Effector memory CD8-positive, alpha-beta T cell (primary cell): ENCODE measurements at regions not wholly inside any gene's neighbourhood (a gene's known extent, or its start where the extent isn't known, plus 50 kb on each side); places are given as distances from the start of the nearest gene placed in this dataset.
A peak's percentile ranks its signal among the peaks of the same experiment; 100 is the strongest.

Experiments
- ATAC-seq: fragments of 150-1000 bp; cut with Tn5 transposase; replicated peaks from 2 replicates; pipeline ENCODE4 v1.10.0; 2021; ENCODE audit warnings: mild to moderate bottlenecking, moderate library complexity
- DNase-seq, 3 experiments: peaks; one replicate each; pipeline ENCODE4 v3.0.0; 2021
- H3K27ac Mint-ChIP-seq, 2 donors: one replicate each; pipeline ENCODE4 v1.8.0; 2022; ENCODE audit warnings: mild to moderate bottlenecking in 2 of 2, mixed read lengths in 2 of 2, moderate library complexity in 2 of 2
- H3K27me3 Mint-ChIP-seq, 2 donors: one replicate each; pipeline ENCODE4 v1.8.0; 2022; ENCODE audit warnings: mixed read lengths in 2 of 2
- H3K36me3 Mint-ChIP-seq: one replicate; pipeline ENCODE4 v1.8.0; 2022; ENCODE audit warnings: mild to moderate bottlenecking, moderate library complexity, mixed read lengths; ENCODE audit not compliant: insufficient read depth
- H3K4me1 Mint-ChIP-seq, 2 donors: one replicate each; pipeline ENCODE4 v1.8.0; 2022; ENCODE audit warnings: low read depth in 2 of 2, mixed read lengths in 2 of 2
- H3K4me3 Mint-ChIP-seq, 2 donors: one replicate each; pipeline ENCODE4 v1.8.0; 2022; ENCODE audit warnings: mild to moderate bottlenecking in 2 of 2, mixed read lengths in 2 of 2, moderate library complexity in 2 of 2
- H3K9me3 Mint-ChIP-seq, 2 donors: one replicate each; pipeline ENCODE4 v1.8.0; 2022; ENCODE audit warnings: mixed read lengths in 2 of 2

DNA sequence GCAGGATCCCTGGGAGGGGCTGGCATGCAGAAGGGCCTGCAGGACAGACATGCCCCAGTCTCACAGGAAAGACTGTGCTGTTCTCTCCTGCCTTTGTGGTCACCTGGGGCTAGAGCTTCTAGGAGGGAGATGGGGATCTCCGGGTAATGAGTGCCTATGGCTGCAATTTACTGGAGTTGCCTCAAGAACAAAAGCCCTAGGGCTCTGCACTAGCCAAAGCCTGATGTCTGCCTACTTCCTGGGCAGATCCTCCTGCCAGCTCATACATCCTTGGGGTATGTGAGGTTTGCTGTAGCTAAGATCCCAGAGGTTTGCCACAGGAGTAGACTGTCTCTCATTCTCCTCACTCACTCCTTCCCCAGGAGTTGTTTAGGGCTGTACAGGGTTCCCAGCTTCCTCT, 106.9 kb upstream of the PPFIA2 start:
- no peak for ATAC-seq
- no peaks in the 10 kb centered on the region for H3K4me1 Mint-ChIP-seq
- no peak overlapping the region for H3K4me3 Mint-ChIP-seq
- H3K9me3 Mint-ChIP-seq, result peaks cover 0 to 2% of the 10 kb centered on the region in 2 donors
- H3K27ac Mint-ChIP-seq, result no peak overlapping the region
- DNase-seq, result no peak
- H3K36me3 Mint-ChIP-seq, result no peaks in the 10 kb centered on the region
- H3K27me3 Mint-ChIP-seq, result no peaks in the 10 kb centered on the region

DNA sequence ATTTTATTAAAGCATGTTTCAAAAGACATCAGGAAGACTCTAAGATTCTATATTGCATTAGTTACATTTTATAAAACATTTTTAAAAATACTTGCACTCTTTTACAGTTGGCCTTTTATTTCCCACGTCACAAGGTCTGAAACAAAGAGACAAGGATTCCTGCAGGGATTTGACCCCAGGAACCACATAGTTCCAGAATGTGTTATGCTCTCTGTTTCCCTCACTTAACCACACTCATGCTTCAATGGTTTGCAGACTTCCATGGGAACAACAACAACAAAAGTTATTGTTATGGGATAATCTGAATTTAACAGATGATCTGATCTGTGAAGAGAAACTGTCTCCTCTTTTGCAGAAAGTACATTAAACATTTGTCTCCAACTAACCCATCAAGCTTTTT, 104.3 kb upstream of the PPFIA2 start:
- Mint-ChIP-seq H3K36me3 (no peaks in the 10 kb centered on the region), H3K4me3 (no peak overlapping the region), H3K27ac (no peak overlapping the region), H3K9me3 (peaks cover 0 to 2% of the 10 kb centered on the region in 2 donors), H3K27me3 (no peaks in the 10 kb centered on the region), H3K4me1 (no peaks in the 10 kb centered on the region)
- ATAC-seq (no peak), DNase-seq (no peak)

DNA sequence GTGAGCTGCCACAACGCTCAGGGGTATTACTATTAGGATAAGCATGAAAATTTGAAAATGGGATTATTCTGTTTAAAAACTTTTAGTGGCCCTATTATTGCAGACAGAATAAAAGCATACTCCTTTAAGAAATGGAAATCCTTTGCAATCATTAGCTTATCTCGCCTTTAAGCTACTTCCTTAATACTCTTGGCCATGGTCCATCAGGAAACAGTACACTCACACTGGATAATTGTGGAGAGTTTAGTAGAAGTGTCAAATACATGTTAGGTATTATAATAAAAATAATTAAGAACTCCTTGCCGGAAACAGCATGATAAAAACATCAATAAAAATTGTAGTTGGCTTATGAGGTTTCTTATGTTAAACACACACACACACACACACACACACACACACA, 100.4 kb upstream of the PPFIA2 start:
- Mint-ChIP-seq H3K4me3 (no peak overlapping the region), H3K27me3 (no peaks in the 10 kb centered on the region), H3K9me3 (no peaks in the 10 kb centered on the region), H3K4me1 (no peaks in the 10 kb centered on the region), H3K36me3 (no peaks in the 10 kb centered on the region), H3K27ac (no peak overlapping the region)
- no peak for ATAC-seq
- DNase-seq, result no peak

DNA sequence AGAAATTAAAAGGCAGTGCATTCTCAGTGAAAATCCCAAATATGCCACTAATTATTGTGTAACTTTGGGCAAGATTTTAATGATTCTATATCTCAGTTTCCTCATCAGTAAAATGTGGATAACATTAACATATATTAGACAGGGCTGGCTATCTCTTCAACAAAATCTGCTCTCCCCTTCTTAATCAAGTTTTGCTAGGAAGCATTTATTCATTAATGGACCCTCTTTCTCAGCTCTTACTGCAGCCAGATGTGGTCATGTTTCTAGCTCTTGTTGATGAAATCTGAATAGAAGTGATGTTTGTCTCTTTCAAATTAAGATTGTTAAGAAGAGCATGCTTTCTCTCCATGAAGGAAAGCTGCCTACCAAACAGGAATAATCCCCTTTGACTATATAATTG, 84.4 kb upstream of the PPFIA2 start:
- DNase-seq (no peak), ATAC-seq (no peak)
- Mint-ChIP-seq H3K27ac (no peak overlapping the region), H3K36me3 (no peaks in the 10 kb centered on the region), H3K9me3 (no peaks in the 10 kb centered on the region), H3K4me1 (no peaks in the 10 kb centered on the region), H3K4me3 (no peak overlapping the region), H3K27me3 (no peaks in the 10 kb centered on the region)

DNA sequence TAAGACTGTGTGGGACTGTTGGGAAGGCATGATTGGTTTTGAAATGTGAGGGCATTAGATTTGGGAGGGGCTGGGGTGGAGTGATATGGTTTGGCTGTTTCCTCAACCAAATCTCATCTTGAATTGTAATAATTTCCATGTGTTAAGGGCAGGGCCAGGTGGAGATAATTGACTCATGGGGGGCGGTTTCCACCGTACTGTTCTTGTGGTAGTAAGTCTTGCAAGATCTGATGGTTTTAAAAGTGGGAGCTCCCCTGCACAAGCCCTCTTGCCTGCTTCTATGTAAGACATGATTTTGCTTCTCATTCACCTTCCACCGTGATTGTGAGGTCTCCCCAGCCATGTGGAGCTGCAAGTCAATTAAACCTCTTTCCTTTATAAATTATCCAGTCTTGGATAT, 76.6 kb upstream of the PPFIA2 start:
- Mint-ChIP-seq H3K9me3 (peaks cover 0 to 6% of the 10 kb centered on the region in 2 donors), H3K4me3 (no peak overlapping the region), H3K4me1 (no peaks in the 10 kb centered on the region), H3K36me3 (no peaks in the 10 kb centered on the region), H3K27me3 (no peaks in the 10 kb centered on the region), H3K27ac (no peak overlapping the region)
- no peak for DNase-seq
- ATAC-seq, result no peak

DNA sequence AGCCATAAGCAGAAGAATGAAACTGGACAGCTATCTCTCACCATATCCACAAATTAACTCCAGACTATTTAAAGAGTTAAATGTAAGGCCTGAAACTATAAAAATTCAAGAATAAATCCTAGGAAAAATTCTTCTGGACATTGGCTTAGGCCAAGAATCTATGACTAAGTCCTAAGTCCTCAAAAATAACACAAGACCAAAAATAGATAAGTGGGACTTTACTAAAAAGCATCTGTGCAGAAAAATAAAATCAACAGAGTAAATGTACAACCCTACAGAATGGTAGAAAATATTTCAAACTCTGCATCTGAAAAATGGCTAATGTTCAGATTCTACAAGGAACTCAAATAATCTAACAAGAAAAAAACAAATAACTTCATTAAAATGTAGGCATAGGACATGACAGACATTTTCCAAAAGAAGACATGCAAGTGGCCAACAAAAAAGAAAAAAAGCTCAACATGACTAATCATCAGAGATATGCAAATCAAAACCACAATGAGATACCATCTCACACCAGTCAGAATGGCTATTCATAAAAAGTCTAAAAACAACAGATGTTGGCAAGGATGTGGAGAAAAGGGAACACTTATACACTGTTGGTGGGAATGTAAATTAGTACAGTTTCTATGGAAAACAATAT, 61.0 kb upstream of the PPFIA2 start:
- Mint-ChIP-seq H3K36me3 (no peaks in the 10 kb centered on the region), H3K9me3 (peaks cover under 1 to 7% of the 10 kb centered on the region in 2 donors), H3K4me1 (peaks cover 4 to 9% of the 10 kb centered on the region in 2 donors), H3K27me3 (no peaks in the 10 kb centered on the region), H3K4me3 (no peak overlapping the region), H3K27ac (no peak overlapping the region)
- ATAC-seq, result no peak
- no peak for DNase-seq

DNA sequence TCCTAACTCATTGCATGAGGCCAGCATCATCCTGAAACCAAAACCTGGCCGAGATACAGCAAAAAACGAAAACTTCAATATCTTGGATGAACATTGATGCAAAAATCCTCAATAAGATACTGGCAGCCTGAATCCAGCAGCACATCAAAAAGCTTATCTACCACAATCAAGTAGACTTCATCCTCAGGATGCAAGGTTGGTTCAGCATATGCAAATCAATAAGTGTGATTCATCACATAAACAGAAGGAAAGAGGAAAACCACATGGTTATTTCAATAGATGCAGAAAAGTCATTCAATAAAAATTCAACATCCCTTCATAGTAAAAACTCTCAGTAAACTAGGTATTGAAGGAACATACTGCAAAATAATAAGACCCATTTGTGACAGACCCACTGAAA, 56.5 kb upstream of the PPFIA2 start:
- Mint-ChIP-seq H3K27ac (no peak overlapping the region), H3K9me3 (peaks cover 7 to 12% of the 10 kb centered on the region in 2 donors)
- no peak for DNase-seq

DNA sequence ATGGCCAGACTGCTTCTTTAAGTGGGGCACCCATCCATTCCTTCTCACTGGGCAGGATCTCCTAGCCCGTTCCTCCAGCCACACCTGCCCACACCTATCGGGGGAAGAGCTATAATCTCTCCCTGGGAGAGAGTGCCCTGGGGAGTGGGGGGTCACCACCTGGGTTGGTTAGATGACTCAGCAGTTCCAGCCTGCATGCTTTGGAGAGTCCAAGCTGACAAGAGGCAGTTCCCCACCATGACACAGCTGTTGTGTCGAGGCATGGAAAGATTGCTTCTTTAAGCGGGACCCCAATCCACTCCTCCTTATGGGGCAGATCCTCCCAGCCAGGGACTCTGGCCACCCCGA, 52.6 kb upstream of the PPFIA2 start:
- Mint-ChIP-seq H3K4me3 (no peak overlapping the region), H3K9me3 (peaks cover 7 to 12% of the 10 kb centered on the region in 2 donors), H3K4me1 (peaks cover 9 to 10% of the 10 kb centered on the region in 2 donors), H3K27me3 (peaks cover 0 to 7% of the 10 kb centered on the region in 2 donors), H3K27ac (no peak overlapping the region), H3K36me3 (no peaks in the 10 kb centered on the region)
- ATAC-seq (no peak), DNase-seq (no peak)

More for the DNA sequence above, 56.5 kb upstream of the PPFIA2 start:
- Mint-ChIP-seq H3K36me3 (no peaks in the 10 kb centered on the region), H3K4me1 (peaks cover 7 to 9% of the 10 kb centered on the region in 2 donors), H3K4me3 (no peak overlapping the region), H3K27me3 (peaks cover 0 to 7% of the 10 kb centered on the region in 2 donors)
- ATAC-seq, result no peak

DNA sequence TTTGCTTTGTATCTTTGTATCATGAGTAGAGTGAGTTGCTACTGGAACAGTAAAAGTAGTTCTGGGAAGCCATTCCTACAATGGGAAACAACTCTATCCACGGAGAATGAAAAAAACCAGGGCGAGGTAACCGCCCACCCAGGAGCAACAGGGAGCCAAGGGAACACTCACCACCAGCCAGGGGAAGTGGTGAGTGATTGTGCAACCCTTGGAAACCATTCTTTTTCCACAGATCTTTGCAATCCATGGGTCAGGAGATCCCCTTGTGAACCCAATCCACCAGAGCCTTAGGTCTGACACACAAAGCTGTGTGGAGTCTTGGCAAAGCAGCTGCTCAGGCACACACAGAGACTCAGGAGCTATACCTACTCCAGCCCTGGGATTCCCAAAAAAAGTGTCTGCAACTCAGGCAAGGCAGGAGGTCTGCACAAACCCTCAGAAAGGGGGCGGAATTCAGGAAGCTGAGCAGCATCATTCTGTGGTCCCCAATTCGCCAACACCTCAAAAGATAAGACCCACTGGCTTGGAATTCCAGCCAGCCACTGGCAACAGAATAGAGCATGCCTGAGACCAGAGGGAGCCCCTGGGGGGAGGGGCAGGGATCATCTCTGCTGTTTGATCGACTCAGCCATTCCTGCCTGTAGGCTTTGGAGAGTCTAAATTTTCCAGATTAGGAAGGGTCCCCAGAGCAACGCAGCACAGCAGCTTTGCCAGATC, 52.1 kb upstream of the PPFIA2 start:
- DNase-seq (no peak), ATAC-seq (no peak)
- Mint-ChIP-seq H3K4me1 (peaks cover 9 to 10% of the 10 kb centered on the region in 2 donors), H3K4me3 (no peak overlapping the region), H3K36me3 (no peaks in the 10 kb centered on the region), H3K27ac (no peak overlapping the region), H3K9me3 (peaks cover 7 to 12% of the 10 kb centered on the region in 2 donors), H3K27me3 (peaks cover 0 to 7% of the 10 kb centered on the region in 2 donors)

DNA sequence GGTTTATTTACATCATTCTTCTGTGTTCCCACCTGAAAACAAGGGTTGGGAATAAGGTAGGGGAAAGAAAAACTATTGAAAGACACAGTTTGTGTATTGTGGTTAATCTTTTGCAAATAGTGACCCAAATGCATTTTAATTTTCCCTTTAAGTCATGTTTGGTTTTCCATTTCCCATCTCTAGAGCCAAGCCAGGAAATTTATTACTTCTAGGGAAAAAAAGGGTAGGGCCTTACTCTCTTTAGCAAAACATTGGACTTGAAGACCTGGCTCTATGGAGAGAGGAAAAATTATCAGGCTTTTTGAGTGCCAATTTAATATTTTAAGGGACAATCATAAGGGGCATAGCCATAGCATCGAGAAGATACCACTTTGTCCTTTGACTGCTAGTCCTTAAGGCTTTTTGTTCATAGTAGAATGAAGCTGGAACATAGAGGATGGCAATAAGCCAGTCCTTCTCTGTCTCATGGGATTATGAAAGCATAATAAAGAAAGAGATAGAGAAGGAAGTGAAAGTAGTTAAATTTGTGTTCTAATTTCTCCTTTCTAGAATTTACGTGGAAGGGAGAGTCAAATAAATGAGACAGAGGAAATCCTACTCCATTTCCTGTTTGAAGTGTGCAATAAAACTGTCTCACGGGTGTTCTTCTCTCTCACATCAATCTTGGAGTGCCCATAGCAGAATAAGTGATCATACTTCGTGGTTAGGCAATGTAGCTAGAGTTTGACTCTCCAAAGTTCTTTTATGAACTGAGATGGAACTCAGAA, 50.9 kb upstream of the PPFIA2 start:
- no peak overlapping the region for H3K27ac Mint-ChIP-seq
- DNase-seq (no peak), ATAC-seq (peak; percentile 27)
- no peaks in the 10 kb centered on the region for H3K36me3 Mint-ChIP-seq
- H3K27me3 Mint-ChIP-seq, result peaks cover 0 to 7% of the 10 kb centered on the region in 2 donors
- no peak overlapping the region for H3K4me3 Mint-ChIP-seq
- H3K4me1 Mint-ChIP-seq, result peaks cover 0 to 6% of the 10 kb centered on the region in 2 donors
- peaks cover 6 to 7% of the 10 kb centered on the region in 2 donors for H3K9me3 Mint-ChIP-seq

DNA sequence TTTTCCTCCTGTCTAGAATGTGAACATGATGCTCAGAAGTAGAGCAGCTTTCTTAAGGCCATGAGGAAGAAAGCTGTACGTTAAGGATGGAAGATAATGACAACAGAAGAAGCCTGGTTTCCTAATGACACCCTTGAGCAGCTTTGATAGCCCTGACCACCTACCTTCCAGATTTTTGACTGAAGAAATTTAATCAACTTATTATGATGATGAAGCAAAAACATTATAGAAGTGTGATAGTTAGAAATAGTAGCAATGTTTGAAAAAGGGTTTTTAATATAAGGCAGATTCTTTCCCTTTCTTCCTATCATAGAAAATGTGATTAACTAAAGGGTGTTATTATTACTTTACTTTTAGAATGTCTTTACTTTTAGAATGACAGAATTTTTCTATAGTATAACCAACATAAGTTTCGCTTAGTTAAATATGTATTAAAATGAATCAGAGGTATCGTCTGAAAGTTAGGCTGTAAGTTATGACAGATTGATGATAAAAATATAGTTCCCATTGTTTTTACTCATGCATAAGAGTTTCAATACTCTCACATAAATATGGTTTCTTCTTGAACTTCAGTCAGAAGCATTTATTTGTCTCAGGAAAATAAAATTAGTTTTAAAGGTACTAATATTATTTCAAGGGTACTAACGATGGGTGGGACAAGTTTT, 50.1 kb upstream of the PPFIA2 start:
- peaks cover 0 to 7% of the 10 kb centered on the region in 2 donors for H3K27me3 Mint-ChIP-seq
- peaks cover 0 to 6% of the 10 kb centered on the region in 2 donors for H3K4me1 Mint-ChIP-seq
- H3K36me3 Mint-ChIP-seq, result no peaks in the 10 kb centered on the region
- DNase-seq (no peak), ATAC-seq (no peak)
- peaks cover 0 to 7% of the 10 kb centered on the region in 2 donors for H3K9me3 Mint-ChIP-seq
- H3K27ac Mint-ChIP-seq, result no peak overlapping the region
- H3K4me3 Mint-ChIP-seq, result no peak overlapping the region
